ENCODE measurements at regions not wholly inside any gene's neighbourhood (a gene's known extent, or its start where the extent isn't known, plus 50 kb on each side); places are given as distances from the start of the nearest gene placed in this dataset.

DNA sequence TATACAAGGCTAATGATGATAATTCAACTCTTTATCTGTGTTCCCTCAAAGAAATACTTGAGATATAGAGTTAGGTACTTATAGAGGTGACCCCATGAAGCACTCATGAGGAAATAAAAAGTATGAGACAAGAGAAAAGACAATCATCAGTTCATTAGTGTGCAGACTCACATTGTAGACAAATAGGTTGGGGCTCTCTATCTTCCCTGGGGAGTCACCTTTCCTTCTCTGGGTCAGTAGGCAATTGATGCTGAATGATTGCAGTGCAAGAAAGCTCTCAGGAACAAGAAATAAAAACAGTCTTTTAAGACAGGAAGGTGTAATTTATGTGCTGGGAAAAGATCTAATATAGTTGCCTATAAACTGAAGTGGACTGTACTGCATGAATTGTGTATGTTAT, 1357.6 kb upstream of the EPHA6 start:
- intact Hi-C loops (cut with micrococcal nuclease) = no loop called here
- Histone ChIP-seq H3K27ac (ENCODE audit: low read length) (no peak overlapping the region), H3K27me3 (ENCODE audit: low read length) (no peaks in the 10 kb centered on the region), H3K4me2 (ENCODE audit: low read length) (no peak overlapping the region), H2AFZ (ENCODE audit: low read length) (no peak overlapping the region), H3K79me2 (ENCODE audit: low read length) (no peaks in the 10 kb centered on the region), H4K20me1 (ENCODE audit: low read length) (no peaks in the 10 kb centered on the region), H3K36me3 (ENCODE audit: low read depth, low read length) (no peaks in the 10 kb centered on the region), H3K9ac (ENCODE audit: low read length) (no peak overlapping the region), H3K4me1 (ENCODE audit: insufficient read depth, low read length) (no peaks in the 10 kb centered on the region), H3K9me3 (ENCODE audit: low read length) (no peaks in the 10 kb centered on the region), H3K4me3 (ENCODE audit: low read length) (no peak overlapping the region), H3K9me2 (replicated peaks; ENCODE audit: low read length) (no peaks in the 10 kb centered on the region), H3F3A (ENCODE audit: low read length, unreplicated experiment) (no peaks in the 10 kb centered on the region)
- ChIA-PET POLR2A (ENCODE audit: unreplicated experiment) (no interaction called here), CTCF (no interaction called here)
- TF ChIP-seq EZH2 (IDR thresholded peaks at IDR 0.05; ENCODE audit: low read length, unreplicated experiment) = no peak
- TF ChIP-seq, protein P1, sequence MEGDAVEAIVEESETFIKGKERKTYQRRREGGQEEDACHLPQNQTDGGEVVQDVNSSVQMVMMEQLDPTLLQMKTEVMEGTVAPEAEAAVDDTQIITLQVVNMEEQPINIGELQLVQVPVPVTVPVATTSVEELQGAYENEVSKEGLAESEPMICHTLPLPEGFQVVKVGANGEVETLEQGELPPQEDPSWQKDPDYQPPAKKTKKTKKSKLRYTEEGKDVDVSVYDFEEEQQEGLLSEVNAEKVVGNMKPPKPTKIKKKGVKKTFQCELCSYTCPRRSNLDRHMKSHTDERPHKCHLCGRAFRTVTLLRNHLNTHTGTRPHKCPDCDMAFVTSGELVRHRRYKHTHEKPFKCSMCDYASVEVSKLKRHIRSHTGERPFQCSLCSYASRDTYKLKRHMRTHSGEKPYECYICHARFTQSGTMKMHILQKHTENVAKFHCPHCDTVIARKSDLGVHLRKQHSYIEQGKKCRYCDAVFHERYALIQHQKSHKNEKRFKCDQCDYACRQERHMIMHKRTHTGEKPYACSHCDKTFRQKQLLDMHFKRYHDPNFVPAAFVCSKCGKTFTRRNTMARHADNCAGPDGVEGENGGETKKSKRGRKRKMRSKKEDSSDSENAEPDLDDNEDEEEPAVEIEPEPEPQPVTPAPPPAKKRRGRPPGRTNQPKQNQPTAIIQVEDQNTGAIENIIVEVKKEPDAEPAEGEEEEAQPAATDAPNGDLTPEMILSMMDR (conservative IDR thresholded peaks at IDR 0.05; ENCODE audit: low read depth, low read length) = no peak
- no peak for TF ChIP-seq EZH2phosphoT487 (IDR thresholded peaks at IDR 0.05; ENCODE audit: borderline replicate concordance, low read length)
- ATAC-seq (no peak), DNase-seq (no peak)
- no TSS peak for BruUV-seq (replicated peaks)

DNA sequence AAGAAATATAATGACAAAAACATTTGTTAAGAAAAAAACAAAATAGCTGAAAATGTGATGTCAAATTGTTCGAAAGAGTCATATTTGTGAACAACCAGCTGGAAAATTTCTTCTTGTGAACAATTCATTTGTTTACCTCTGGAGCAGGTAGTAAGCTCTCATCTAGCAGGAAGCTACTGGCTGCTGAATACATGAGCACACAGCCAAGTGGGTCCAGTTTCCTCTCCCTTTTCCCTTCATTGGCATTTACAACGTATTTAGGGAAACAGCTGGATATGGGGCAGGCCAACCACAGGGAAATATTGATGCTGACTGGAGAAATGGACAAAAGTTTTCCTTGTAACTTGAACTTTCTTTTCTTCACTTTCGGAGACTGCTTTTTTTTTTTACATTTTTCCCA, 1354.7 kb upstream of the EPHA6 start:
- ChIA-PET CTCF (no interaction called here), POLR2A (ENCODE audit: unreplicated experiment) (no interaction called here)
- H2AFZ ChIP-seq (ENCODE audit: low read length) = no peak overlapping the region
- no peaks in the 10 kb centered on the region for H3K9me2 ChIP-seq (replicated peaks; ENCODE audit: low read length)
- H3K9me3 ChIP-seq (ENCODE audit: low read length) = no peaks in the 10 kb centered on the region
- no peak overlapping the region for H3K4me2 ChIP-seq (ENCODE audit: low read length)
- no peaks in the 10 kb centered on the region for H4K20me1 ChIP-seq (ENCODE audit: low read length)
- TF ChIP-seq, protein P1 (conservative IDR thresholded peaks at IDR 0.05; ENCODE audit: low read depth, low read length) = no peak
- TF ChIP-seq EZH2phosphoT487 (IDR thresholded peaks at IDR 0.05; ENCODE audit: borderline replicate concordance, low read length) = no peak
- TF ChIP-seq EZH2 (IDR thresholded peaks at IDR 0.05; ENCODE audit: low read length, unreplicated experiment) = no peak
- H3K79me2 ChIP-seq (ENCODE audit: low read length) = no peaks in the 10 kb centered on the region
- no TSS peak for BruUV-seq (replicated peaks)
- intact Hi-C loops (cut with micrococcal nuclease) = no loop called here
- no peaks in the 10 kb centered on the region for H3F3A ChIP-seq (ENCODE audit: low read length, unreplicated experiment)
- no peaks in the 10 kb centered on the region for H3K4me1 ChIP-seq (ENCODE audit: insufficient read depth, low read length)
- H3K4me3 ChIP-seq (ENCODE audit: low read length) = no peak overlapping the region
- no peak overlapping the region for H3K9ac ChIP-seq (ENCODE audit: low read length)
- no peaks in the 10 kb centered on the region for H3K36me3 ChIP-seq (ENCODE audit: low read depth, low read length)
- no peaks in the 10 kb centered on the region for H3K27me3 ChIP-seq (ENCODE audit: low read length)
- no peak for ATAC-seq
- no peak for DNase-seq
- H3K27ac ChIP-seq (ENCODE audit: low read length) = no peak overlapping the region

DNA sequence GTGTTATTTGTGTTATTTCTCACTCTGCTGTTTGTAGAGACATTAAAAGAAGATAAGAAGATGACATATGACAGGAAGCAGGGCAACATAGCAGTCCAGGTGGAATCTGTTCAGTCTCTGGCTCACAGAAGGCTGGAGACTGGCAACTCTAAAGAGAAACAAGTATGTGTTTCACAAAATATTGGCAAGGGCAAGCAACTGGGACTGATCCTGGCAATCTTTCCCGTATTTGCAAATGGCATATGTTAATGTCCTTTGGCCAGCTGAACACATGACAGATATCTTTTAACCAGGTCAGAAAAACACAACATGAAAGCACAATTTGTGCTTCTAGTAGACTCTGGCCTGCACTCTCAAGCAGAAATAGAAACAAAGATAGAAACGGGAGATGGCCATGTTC, 1354.1 kb upstream of the EPHA6 start:
- Histone ChIP-seq H3K79me2 (ENCODE audit: low read length) (no peaks in the 10 kb centered on the region), H4K20me1 (ENCODE audit: low read length) (no peaks in the 10 kb centered on the region), H2AFZ (ENCODE audit: low read length) (no peak overlapping the region), H3K27ac (ENCODE audit: low read length) (no peak overlapping the region), H3F3A (ENCODE audit: low read length, unreplicated experiment) (no peaks in the 10 kb centered on the region), H3K4me3 (ENCODE audit: low read length) (no peak overlapping the region), H3K27me3 (ENCODE audit: low read length) (no peaks in the 10 kb centered on the region), H3K9me2 (replicated peaks; ENCODE audit: low read length) (no peaks in the 10 kb centered on the region), H3K9me3 (ENCODE audit: low read length) (no peaks in the 10 kb centered on the region), H3K4me2 (ENCODE audit: low read length) (no peak overlapping the region), H3K9ac (ENCODE audit: low read length) (no peak overlapping the region), H3K4me1 (ENCODE audit: insufficient read depth, low read length) (no peaks in the 10 kb centered on the region), H3K36me3 (ENCODE audit: low read depth, low read length) (no peaks in the 10 kb centered on the region)
- POLR2A ChIA-PET (ENCODE audit: unreplicated experiment) = no interaction called here
- BruUV-seq (replicated peaks) = no TSS peak
- ATAC-seq = no peak
- intact Hi-C loops (cut with micrococcal nuclease) = no loop called here
- CTCF ChIA-PET = no interaction called here
- TF ChIP-seq EZH2 (IDR thresholded peaks at IDR 0.05; ENCODE audit: low read length, unreplicated experiment) = no peak
- DNase-seq = no peak

All from PC-3 (cell line).